Endothelial cell of hepatic sinusoid (primary cell): ENCODE measurements at regions not wholly inside any gene's neighbourhood (a gene's known extent, or its start where the extent isn't known, plus 50 kb on each side); places are given as distances from the start of the nearest gene placed in this dataset.
"Not testable (repeated sequence)": the region's sequence is repeated elsewhere in the genome, so short reads cannot be mapped to it uniquely, and the experiment has no call there.

Experiments used
- in situ Hi-C: cut with HindIII; loops from 2 replicates; pipeline ENCODE4 v1.10.0; 2017; ENCODE audit warnings: low sequenced_read_pairs

DNA sequence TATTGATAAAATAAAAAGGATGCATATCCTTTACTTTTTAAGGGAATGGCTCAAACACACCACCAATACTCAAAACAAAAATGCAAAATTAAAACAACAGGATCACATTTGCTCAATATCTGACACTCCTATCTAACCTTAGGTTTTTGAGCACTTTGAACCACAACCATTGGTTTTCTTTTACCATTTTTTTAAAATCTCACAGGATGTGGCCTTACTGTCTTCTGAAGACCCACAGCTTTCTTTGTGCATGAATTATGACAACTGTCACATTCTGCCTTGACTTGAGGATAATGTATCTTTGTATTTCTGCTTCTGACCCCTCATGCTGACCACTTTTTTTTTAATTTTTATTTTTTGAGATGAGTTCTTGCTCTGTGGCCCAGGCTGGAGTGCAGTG, 461.1 kb upstream of the NRP1 start:
- in situ Hi-C loops, result no loop called here

DNA sequence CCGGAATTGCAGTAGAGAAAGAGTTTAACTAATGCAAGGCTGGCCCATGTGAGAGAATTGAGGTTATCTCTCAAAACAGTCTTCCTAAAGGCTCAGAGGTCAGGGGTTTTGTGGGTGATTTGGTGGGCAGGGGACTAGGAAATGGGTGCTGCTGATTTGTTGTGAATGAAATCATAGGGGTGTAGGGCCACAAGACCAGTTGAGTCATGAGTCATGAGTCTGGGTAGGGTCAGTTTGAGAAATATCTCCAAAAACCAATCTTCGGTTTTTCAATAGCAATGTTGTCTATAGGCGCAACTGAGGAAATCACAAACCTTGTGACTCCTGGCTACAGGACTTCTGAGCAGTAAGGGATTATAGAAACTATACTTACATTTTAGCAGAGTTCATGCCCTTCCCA, 460.0 kb upstream of the NRP1 start:
- in situ Hi-C loops, result no loop called here

DNA sequence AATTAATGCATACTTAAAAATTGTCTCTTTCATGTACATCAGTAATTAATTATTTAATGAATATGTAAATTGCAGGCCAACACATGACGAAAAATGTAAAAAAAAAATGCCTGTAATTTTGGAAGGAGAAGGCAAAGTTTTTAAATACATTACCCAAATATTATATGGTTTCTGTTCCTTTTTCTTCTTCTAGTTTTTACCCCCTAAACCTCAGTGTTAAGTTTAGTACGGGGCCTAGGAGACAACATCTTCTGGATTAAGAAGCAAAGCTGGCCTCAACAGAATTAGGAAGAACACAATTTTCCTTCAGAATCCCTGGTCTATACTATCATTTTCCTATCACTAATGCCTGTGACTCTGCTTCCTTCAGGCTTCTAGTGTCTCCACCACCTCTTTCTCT, 459.3 kb upstream of the NRP1 start:
- in situ Hi-C loops, result no loop called here

DNA sequence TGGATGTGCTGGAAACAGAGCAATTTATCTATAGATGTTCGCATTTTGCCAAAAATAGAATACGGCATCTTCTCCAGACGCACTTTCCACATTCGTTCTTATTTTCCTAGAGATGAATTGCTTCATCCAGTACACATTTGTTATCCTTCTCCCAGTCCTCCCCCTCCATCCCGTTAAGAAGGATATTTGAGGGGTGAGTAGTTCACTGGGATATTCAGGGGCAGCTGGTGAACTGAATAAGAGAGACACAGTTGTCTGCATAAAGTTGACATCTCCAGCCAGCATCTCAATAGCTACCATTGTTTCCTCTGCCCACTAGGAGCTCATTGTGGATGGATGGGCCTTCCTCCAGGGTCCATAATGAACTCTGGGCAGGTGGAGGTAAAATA, 456.8 kb upstream of the NRP1 start:
- in situ Hi-C loops, result no loop called here

DNA sequence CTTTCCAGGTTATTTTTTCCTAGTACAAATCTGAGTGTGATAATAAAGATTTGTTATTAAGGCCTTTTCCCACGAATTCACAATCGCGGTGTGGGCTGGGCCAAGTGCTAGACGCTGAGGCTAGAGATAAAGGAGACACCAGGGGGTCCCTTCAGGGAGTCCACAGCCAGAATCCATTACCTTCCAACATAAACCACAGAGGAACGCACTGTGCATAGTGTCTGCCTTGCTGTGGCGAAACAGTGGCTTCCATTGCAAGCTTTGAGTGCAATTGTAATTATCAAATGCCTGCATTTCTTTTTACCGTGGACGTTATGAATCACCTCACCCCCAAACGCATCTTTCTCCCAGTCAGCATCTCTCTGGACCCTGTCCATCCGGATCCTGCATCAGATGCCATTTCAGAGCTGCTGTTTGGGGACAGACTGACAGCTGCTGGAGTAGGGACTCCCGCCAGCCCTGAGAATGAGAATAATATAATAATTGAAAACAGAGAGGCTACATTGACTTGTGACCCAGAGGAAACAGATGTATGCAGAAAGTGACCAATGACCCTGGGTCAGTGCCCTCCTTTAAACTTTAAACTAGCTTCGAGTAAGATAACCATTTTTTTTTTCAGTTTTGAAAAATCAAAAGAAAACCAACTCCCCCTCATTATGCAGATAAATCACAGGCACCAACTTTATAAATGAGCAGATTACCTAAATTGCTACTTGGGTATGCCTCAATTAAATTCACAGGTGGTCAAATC, 456.2 kb upstream of the NRP1 start:
- in situ Hi-C loops, result no loop called here

DNA sequence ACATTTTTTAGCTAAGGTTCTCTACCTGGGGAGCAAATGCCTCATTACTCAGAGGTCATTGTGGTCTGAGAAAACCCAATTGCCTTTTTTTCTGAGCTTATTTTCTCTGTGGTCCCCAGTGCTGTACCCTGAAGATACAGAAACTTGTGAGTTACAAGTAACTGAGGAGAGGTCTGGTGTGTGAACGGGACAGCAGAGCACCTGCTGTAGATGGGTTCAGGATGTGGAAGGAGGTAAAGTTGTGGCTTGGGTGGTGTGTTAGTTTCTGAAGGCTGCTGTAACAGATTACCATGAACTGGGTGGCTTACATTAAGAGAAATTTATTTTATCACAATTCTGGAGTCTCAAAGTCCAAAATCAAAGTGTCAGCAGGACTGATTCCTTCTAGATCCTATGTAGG, 449.1 kb upstream of the NRP1 start:
- in situ Hi-C loops, result loop anchor here (5.0 kb wide), 1 partner anchor 96 kb away; no protein-coding TSS in a partner anchor

DNA sequence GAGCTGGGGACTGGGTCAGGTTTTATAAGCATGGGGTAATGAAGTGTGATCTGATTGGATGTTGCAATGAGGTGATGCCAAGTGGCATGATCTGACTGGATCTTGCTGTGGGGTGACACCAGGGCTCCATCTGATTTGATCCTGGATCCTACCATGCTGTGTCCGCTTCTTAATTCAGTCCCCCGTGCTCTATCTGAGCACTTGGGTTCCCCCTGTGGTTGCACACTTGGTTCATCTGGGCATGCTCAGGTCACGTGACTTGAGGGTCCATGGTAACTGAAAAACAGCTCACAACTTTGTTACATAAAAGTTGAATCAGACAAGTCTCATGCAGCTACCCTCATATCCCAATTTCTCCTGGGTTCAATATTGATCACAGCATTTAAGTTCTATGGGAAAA, 448.6 kb upstream of the NRP1 start:
- in situ Hi-C loops, result loop anchor here (5.0 kb wide), 1 partner anchor 96 kb away; no protein-coding TSS in a partner anchor

DNA sequence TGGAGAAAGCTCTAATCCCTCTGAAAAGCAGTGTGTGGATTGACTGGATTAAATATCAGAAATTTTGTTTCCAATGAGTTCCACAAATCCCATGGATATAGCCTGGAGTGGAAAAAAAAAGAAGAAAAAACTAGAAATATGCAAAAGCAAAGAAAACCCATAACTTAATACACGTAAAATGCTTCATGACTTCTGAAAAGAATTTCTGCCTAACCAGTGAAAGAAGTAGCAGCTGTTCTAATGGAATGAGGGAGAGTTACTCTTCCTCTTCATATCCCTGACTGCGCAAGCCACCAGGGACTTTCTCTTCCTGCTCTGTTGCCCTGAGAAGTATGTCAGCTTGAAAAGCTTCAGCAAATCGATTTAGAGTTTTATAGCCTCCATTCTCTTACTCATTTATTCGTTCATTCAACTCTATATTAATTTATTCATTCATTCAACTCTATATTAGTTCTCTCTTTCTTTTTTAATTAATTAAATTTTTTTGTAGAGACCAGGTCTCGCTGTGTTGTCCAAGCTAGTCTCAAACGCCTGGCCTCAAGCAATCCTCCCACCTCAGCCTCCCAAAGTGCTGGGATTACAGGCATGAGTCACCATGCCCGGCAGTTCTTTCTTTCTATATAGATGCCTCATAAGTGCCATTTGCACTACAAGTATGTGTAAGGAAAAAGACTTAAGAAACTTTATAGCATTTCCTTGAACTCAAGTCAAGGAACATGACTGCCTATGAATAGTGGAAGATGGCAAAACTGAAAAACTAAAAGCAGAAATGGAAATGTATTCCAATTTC, 447.3 kb upstream of the NRP1 start:
- in situ Hi-C loops, result loop anchor here (5.0 kb wide), 1 partner anchor 94 kb away; no protein-coding TSS in a partner anchor

DNA sequence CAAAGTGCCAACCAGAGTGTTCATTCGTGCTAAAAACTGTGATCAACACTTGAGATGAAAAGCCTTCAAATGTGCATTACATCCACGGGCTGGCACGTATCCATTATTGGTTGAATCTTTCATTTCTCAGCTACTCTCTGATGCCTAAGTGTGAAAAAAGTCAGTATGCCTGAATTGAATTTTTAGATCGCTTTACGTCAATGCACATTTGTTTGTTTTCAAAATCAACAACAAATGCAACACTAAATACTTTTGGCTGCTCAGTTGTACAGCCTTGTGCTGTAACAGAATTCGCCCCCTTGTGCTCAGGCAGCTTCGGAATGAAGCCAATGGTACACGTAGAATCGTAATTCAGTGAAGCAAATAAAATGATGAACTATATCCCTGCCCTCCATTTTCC, 446.5 kb upstream of the NRP1 start:
- in situ Hi-C loops, result loop anchor here (5.0 kb wide), 1 partner anchor 94 kb away; no protein-coding TSS in a partner anchor

DNA sequence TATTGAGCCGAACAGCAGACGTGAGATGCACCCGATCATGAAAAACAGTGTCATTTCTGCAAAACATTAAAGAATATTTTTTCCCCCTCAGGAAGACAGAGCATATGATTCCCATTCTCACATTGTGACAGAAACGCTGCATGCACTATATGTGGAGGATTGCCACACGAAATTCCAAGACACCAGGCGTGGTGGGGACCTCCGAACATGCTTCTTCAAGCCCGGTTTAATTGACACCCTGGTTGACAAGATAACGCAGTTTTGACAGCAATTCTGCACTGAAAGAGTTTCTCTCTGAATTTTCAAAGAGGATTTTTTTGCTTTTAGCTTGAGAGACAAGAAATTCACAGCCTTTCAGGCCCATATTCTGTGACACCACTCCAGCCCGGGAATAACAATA, 442.8 kb upstream of the NRP1 start:
- in situ Hi-C loops, result no loop called here

DNA sequence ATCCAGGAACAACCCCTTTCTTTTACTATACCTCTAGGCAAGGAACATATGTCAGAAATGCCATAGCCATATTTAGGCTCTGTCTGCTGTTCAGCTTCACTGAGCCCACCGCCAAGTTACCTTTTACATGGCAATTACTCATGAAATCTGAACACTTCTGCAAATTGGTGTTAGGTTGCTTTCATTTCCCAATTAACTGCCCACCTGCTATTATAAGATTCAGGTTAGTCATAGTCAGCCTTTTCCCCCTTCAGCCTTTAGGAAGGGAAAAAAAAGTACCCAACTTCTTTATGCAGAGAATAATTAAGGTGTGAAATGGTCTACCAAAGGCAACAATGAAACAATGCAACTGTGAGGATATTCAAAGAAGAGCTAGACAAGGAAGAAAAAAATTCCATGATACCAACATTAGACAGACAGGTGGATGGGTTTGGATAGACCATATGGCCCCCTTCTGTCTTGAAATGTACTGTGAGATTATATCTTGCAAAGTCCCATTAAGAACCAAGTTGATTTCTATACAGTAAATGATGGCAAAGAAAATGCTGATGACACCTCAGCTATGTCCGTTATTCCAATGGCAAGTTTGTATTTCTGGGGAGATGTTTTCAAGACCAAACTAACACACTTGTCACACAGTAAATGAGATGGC, 442.1 kb upstream of the NRP1 start:
- in situ Hi-C loops, result no loop called here

DNA sequence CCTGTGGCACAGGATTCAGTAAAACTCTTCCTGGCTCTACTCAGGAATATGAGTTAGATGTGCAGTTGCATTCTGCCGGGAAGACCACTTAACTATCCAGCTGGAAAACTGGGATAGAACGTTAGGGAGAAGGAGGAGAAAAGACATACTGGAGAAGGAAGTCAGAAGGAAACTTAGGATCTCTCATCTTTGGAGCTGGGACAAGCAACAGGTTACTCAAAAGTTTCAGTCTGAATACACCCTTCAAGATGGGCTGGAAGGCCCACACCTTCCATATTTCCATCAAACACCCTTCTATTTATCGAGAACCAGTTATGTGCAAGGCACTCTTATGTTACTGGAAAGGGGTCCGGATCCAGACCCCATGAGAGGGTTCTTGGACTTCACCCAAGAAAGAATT, 440.4 kb upstream of the NRP1 start:
- in situ Hi-C loops, result no loop called here

DNA sequence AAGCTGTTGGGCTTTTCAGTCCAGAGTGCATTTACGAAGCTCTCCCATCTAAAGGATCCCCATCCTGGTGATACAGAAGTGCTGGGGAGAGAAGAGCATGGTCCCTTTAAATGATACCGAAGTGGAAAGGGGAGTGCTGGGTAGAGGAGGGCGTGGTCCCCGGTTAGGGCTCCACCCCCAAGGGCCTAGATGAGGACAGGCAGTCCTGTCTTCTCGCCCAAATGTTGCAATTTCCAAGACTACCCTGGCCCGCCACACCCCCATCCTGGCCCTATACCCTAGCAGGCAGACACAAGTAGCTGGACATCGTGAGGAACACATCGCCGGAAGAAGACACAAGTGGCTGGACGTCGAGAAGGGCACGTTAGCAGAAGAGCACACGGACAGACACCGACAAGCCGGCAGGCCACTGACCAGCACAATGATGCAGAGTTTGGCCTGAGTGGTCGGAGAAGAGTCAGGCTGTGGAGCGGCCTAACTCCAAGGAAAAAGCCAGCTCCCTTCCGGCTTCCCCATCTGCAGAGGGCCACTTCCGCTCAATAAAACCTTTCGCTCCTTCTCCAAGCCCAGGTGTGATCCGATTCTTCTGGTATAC, 439.5 kb upstream of the NRP1 start:
- in situ Hi-C loops, result no loop called here

DNA sequence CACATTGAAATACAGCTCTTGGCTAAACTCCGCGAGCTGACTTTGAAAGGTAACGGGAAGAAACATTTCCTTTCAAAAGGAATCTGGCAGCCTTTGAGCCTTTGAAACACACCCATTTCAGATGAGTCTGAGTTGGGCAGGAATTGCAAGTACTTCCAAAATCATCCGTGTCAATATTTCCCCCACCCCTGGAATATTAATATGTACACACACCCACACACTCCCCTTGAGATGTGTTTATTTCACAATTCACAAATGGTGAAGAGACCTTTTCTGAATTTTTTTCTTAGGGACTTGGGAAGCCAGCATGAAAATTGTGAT, 438.7 kb upstream of the NRP1 start:
- in situ Hi-C loops, result no loop called here

DNA sequence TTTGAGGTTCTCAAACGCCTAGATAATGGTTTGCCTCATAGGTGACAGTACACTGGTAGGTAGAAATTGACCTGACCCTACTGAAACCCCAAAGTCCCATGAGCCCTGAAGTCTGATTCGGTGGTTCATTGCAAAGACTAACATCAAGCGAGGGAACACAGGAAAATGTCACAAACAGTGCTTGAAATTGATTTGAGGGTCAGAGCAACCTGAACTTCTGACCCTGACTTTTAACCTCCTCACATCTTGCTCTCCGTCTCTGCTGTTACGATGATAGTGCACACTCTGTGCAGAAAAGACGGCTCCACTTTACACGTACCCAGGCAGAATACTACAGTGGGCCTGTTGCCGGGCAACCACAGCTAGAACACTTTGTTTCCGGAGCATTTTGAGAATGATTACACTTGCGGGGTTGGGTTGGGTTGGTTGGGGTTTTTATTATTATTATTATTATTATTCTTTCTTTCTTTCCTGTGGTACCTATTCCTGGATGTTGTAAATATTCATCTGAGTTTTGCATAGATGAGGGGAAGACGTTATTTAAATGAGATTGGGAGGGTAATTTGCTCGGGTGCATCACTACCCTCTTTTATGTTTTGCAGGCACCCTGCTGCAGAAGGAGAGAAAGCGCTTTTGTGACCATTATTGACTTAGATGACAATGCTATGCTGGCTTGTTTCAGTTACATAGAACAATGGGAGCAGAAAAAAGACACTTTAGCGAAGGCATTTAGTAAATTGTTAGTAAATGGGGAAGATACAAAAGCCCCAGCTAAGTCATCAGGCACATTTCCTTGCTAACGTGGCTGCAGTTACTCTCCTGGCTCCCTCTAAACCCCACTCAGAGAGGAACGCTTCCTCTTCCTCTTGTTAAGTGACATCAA, 438.1 kb upstream of the NRP1 start:
- in situ Hi-C loops, result no loop called here

DNA sequence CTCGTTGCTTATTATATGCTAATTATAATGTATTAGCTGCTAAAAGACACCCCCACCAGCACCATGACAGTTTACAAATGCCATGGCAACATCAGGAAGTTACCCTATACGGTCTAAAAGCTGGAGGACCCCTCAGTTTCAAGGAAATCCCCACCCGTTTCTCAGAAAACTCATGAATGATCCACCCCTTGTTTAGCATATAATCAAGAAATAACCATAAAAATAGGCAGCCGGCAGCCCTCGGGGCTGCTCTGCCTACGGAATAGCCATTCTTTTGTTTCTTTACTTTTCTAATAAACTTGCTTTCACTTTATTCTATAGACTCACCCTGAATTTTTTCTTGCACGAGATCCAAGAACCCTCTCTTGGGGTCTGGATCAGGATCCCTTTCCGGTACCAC, 437.4 kb upstream of the NRP1 start:
- in situ Hi-C loops, result not testable (repeated sequence)

DNA sequence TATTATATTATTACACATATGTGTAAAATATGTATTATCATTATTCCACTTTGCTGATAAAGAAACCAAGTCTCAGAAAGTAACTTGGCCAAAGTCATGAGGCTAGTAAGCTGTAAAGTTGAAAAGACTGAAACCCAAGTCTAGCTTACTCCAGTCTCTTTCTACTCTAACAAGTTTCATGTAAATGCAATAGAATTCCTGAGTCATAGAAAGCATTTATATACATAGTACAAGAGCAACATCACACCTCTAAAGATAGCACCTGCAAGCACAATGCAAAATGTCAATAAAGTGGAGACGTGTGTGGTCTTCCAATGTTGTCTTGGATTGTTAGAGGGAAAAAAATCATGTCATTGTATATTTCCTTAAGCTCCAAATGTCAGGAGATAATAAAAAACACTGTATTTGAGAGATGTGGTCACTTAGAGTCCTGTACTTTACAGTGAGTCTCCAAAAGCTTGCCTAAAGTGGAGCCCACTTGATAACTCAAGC, 430.3 kb upstream of the NRP1 start:
- in situ Hi-C loops, result no loop called here

DNA sequence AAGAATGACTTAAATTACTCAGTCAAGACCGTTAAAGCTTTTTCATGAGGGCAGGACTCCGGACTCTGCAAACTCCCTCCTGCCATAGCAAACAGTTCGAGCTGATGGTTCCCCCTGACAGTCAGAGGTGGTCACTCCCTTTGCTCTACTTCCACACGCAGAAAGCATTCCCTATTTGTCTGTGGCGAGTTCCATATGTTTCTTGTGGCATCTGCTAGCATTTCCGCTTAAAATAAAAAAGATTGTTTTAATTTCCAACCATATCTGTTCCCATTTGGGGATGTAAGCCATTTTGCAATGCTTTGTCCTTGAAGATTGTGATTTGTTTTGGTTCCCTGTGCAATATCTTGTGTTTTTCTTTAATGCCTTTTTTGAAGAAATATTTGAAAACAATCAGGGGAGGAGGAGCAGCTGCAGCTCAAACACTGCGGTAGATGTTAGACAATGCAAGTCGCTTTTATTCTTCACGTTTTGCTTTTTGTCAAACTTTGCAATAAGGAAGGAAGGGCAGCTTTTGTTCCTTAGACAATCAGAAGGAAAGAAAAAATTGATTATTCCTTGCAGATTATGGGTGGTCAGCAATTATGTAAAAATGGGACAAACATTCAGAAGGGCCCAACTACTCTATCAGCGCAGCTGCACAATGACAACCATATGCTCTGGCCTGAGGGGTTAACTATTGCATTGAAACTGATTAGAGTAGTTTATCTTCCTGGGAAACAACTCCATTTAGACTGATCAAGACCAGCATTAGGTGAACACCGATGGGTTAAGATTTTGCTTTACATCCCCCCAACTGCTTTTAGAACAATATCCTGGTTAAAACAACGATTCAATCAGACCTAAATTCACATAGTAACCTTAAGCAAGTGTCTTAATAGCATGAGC, 425.8 kb upstream of the NRP1 start:
- in situ Hi-C loops, result no loop called here

DNA sequence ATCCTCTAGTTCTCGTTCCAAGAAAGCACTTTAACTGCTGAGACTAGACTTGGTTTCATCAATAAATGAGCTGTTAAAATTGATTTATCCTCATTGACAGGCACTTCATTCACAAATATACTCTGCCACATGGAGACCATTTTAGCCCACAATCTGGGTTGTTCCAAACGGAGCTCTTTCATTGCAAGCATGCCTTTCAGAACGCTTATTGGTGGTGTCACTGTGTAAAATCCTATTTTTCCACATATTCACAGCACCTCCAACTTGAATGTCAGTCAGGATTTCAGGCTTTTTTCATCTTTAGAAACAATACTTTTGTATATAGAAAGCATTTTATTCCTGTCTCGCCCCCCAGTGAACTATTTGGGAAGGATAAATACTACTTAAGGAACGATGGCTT, 424.7 kb upstream of the NRP1 start:
- in situ Hi-C loops, result no loop called here
